Transverse colon (tissue), 4 donors: ENCODE measurements at regions not wholly inside any gene's neighbourhood (a gene's known extent, or its start where the extent isn't known, plus 50 kb on each side); places are given as distances from the start of the nearest gene placed in this dataset.

Experiments
- DNase-seq: peaks from one replicate; pipeline ENCODE4 v3.0.0-alpha.2; 2019
- H3K27ac ChIP-seq, 4 donors: fragments of 200-600 bp; sonication (generic); 2 replicates each; pipeline ENCODE4 v1.5.1; 2016 to 2018; ENCODE audit warnings: inconsistent platforms in 4 of 4
- H3K27me3 ChIP-seq: fragments of 200-600 bp; sonication (generic); 2 replicates; pipeline ENCODE4 v1.5.1; 2017; ENCODE audit warnings: inconsistent platforms
- H3K36me3 ChIP-seq, 4 donors: fragments of 200-600 bp; sonication (generic); 2 replicates each; pipeline ENCODE4 v1.5.1; 2017 to 2019; ENCODE audit warnings: inconsistent platforms in 4 of 4
- H3K4me1 ChIP-seq, 4 donors: fragments of 200-600 bp; sonication (generic); 2 replicates each; pipeline ENCODE4 v1.5.1; 2017 to 2020; ENCODE audit warnings: inconsistent platforms in 4 of 4
- H3K4me3 ChIP-seq, 4 donors: fragments of 200-600 bp; sonication (generic); 1 replicate in 1 of 4; 2 replicates in 3 of 4; pipeline versions ENCODE4 v1.5.1 to v1.6.1; 2017 to 2019; ENCODE audit warnings: inconsistent platforms in 4 of 4
- H3K9me3 ChIP-seq, 2 donors: fragments of 200-600 bp; sonication (generic); 2 replicates each; pipeline ENCODE4 v1.5.1; 2017 to 2019; ENCODE audit warnings: inconsistent platforms in 2 of 2
- CTCF ChIP-seq, 5 experiments: fragments of 200-600 bp in 3 of 5; fragments of 450-650 bp in 2 of 5; sonication (generic) in 3 of 5; IDR thresholded peaks; 1 replicate in 2 of 5; 2 replicates in 3 of 5; pipeline ENCODE4 v1.5.1; 2016 to 2017; ENCODE audit warnings: antibody characterized with exemption in 5 of 5, inconsistent platforms in 3 of 5, mild to moderate bottlenecking in 2 of 5, moderate library complexity in 1 of 5
- EP300 ChIP-seq: sonication (generic); formaldehyde crosslinking; IDR thresholded peaks from one replicate; pipeline ENCODE4 v1.6.1; 2017; ENCODE audit warnings: antibody characterized with exemption, low read depth
- POLR2A ChIP-seq: fragments of 450-650 bp; IDR thresholded peaks from one replicate; pipeline ENCODE4 v1.6.1; 2016; ENCODE audit warnings: antibody characterized with exemption, mild to moderate bottlenecking, moderate library complexity
- POLR2AphosphoS5 ChIP-seq, 3 donors: sonication (generic); formaldehyde crosslinking; IDR thresholded peaks; one replicate each; pipeline ENCODE4 v1.6.1; 2016; ENCODE audit warnings: antibody characterized with exemption in 3 of 3
- WGBS, 2 donors: methylation state at CpG; one replicate each; pipeline ENCODE4 v1.1.5; 2018; ENCODE audit warnings: low coverage in 1 of 2; 5-methylcytosine and 5-hydroxymethylcytosine counted together
- in situ Hi-C, 4 donors: fragments of 200-750 bp; cut with MboI; loops; one replicate each; pipeline versions ENCODE4 v1.15.0 to v1.15.1; 2017; ENCODE audit warnings: low sequenced_read_pairs in 3 of 4, low pct_ligation_motif_present in 1 of 4, low pct_unique_long_range_greater_than_20kb in 1 of 4
- intact Hi-C: fragments of 100-400 bp; cut with DNase I; formaldehyde crosslinking; loops from one replicate; pipeline ENCODE4 v1.15.1; 2023; ENCODE audit warnings: low total_unique reads

DNA sequence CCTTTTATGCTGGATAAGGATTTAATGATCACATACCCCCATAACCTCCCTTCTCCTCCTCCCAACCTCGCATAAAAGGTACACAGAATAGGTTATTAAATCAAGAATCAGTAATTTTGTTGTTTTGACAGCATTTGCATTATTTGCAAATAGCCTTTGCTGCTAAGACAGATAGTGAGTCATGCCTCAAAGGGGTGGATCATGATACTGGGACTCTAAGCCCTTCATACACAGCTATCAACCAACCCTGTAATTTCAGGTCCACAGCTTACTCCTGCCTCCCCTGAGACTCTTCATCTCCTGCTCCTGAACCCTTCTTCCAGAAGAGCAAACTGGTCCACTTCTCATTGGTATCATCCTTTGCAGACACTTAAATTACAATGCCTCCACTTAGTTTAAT lies 73.8 kb upstream of the KLHL29 start:
- in situ Hi-C loops: no loop called here
- H3K9me3 ChIP-seq: no peaks in the 10 kb centered on the region
- no peak for DNase-seq
- H3K27ac ChIP-seq: no peak overlapping the region
- intact Hi-C loops: no loop called here
- TF ChIP-seq POLR2A: no peak
- no peaks in the 10 kb centered on the region for H3K36me3 ChIP-seq
- no peaks in the 10 kb centered on the region for H3K27me3 ChIP-seq
- H3K4me3 ChIP-seq: no peak overlapping the region
- WGBS, 2 donors: 67 to 82% methylated on average over 1 of the region's 1 CpG
- H3K4me1 ChIP-seq: no peaks in the 10 kb centered on the region

DNA sequence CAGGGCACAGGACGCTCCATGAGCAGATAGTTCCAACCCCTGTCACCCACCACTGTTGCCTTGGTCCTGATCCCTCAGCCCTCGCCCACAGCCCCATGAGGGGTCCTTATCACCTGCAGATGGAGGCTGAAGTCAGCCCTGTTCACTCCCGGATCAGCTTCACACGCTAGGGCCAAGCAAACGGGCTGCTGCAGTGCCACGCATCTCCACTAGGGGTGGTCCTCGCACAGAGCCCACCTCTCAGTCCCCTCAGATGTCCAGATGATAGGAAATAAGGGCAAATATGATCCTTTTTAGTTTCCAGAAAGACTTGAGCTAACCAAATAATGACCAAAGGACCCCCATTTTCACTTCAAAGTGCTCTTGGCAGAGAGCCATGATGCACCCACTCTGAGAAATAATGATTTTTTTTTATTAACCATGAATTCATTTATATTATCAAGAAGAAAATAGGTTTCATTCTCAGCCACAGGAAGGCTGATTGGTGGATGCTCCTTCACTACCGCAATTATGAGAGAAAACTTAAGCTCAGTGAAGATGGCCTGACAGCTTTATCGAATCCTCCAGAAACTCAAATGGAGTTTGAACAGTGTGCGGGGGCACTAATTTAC lies 71.9 kb upstream of the KLHL29 start:
- intact Hi-C loops (no loop called here), in situ Hi-C loops (no loop called here)
- TF ChIP-seq CTCF (IDR thresholded peaks at IDR 0.05): peak in 2 of 5 experiments; percentile 18 to 23
- no peak for TF ChIP-seq EP300
- no peak for TF ChIP-seq POLR2AphosphoS5 (IDR thresholded peaks at IDR 0.05)
- TF ChIP-seq POLR2A: no peak
- no peaks in the 10 kb centered on the region for H3K27me3 ChIP-seq
- no peaks in the 10 kb centered on the region for H3K36me3 ChIP-seq
- H3K9me3 ChIP-seq: no peaks in the 10 kb centered on the region
- H3K4me1 ChIP-seq: no peaks in the 10 kb centered on the region
- H3K4me3 ChIP-seq: no peak overlapping the region
- 79 to 94% methylated on average over 3 to 10 of the region's 10 CpGs for WGBS, 2 donors
- no peak overlapping the region for H3K27ac ChIP-seq
- DNase-seq: no peak

DNA sequence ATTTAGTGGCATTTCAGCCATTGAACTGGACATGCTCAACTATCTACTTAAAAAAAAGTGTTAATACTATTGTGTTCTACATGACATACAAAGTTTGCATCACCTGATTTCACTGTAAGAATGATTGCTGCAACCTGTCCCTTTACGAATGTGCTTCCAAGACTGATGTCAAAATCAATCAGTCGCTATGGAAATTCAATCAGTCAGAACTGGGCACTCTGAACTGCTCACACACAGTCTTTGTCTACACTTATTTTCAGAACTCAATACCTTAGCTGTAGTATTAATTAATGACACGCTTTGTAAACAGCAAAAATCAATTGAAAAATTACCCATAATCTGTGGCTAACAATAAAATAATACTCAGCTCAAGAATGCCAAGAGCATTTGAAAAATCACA lies 70.3 kb upstream of the KLHL29 start:
- 93 to 94% methylated on average over 3 of the region's 3 CpGs for whole genome bisulfite sequencing, 2 donors

GRCh38 chr2:23320058-23320457 lies 64.9 kb upstream of the KLHL29 start:
- Histone ChIP-seq H3K9me3 (no peaks in the 10 kb centered on the region), H3K36me3 (no peaks in the 10 kb centered on the region), H3K27ac (no peak overlapping the region), H3K4me1 (no peaks in the 10 kb centered on the region), H3K27me3 (no peaks in the 10 kb centered on the region), H3K4me3 (no peak overlapping the region)
- intact Hi-C loops: no loop called here
- no peak for DNase-seq
- TF ChIP-seq CTCF (IDR thresholded peaks at IDR 0.05) (no peak), POLR2A (no peak), POLR2AphosphoS5 (IDR thresholded peaks at IDR 0.05) (no peak), EP300 (no peak)
- in situ Hi-C loops: no loop called here
- 67 to 79% methylated on average over 4 to 8 of the region's 8 CpGs for WGBS, 2 donors

More for the DNA sequence above, 70.3 kb upstream of the KLHL29 start:
- H3K27ac ChIP-seq: no peak overlapping the region
- intact Hi-C loops (no loop called here), in situ Hi-C loops (no loop called here)
- no peaks in the 10 kb centered on the region for H3K36me3 ChIP-seq
- no peaks in the 10 kb centered on the region for H3K4me1 ChIP-seq
- H3K9me3 ChIP-seq: no peaks in the 10 kb centered on the region
- DNase-seq: no peak
- no peaks in the 10 kb centered on the region for H3K27me3 ChIP-seq
- TF ChIP-seq EP300 (no peak), POLR2A (no peak), CTCF (IDR thresholded peaks at IDR 0.05) (no peak), POLR2AphosphoS5 (IDR thresholded peaks at IDR 0.05) (no peak)
- no peak overlapping the region for H3K4me3 ChIP-seq

GRCh38 chr2:23321751-23322150 lies 63.2 kb upstream of the KLHL29 start:
- no peaks in the 10 kb centered on the region for H3K4me1 ChIP-seq
- no peaks in the 10 kb centered on the region for H3K36me3 ChIP-seq
- intact Hi-C loops: no loop called here
- no peak overlapping the region for H3K4me3 ChIP-seq
- no peaks in the 10 kb centered on the region for H3K27me3 ChIP-seq
- WGBS, 2 donors: 94% methylated on average over 5 of the region's 5 CpGs; no CpG with 5 or more reads in 1 of the 2 donors
- no peak for DNase-seq
- in situ Hi-C loops: no loop called here
- H3K9me3 ChIP-seq: no peaks in the 10 kb centered on the region
- no peak overlapping the region for H3K27ac ChIP-seq
- no peak for TF ChIP-seq EP300
- no peak for TF ChIP-seq POLR2A
- TF ChIP-seq POLR2AphosphoS5 (IDR thresholded peaks at IDR 0.05): no peak
- no peak for TF ChIP-seq CTCF (IDR thresholded peaks at IDR 0.05)
